Renal cortex interstitium (tissue), 11 donors: ENCODE measurements at regions not wholly inside any gene's neighbourhood (a gene's known extent, or its start where the extent isn't known, plus 50 kb on each side); places are given as distances from the start of the nearest gene placed in this dataset.
"Not testable (repeated sequence)": the region's sequence is repeated elsewhere in the genome, so short reads cannot be mapped to it uniquely, and the experiment has no call there.

ENCODE experiments used
- DNase-seq, 11 donors: peaks; one replicate each; pipeline ENCODE4 v3.0.0-alpha.2; 2013; ENCODE audit warnings: low read depth in 9 of 11, low spot score in 4 of 11; ENCODE audit errors: extremely low read depth in 1 of 11

GRCh38 chr5:115751176-115751575, 65.3 kb downstream of the CDO1 start:
- no peak for DNase-seq

GRCh38 chr5:115749016-115749415, 67.4 kb downstream of the CDO1 start:
- no peak for DNase-seq

GRCh38 chr5:115739245-115739644, 77.2 kb downstream of the CDO1 start:
- not testable (repeated sequence) for DNase-seq

DNA sequence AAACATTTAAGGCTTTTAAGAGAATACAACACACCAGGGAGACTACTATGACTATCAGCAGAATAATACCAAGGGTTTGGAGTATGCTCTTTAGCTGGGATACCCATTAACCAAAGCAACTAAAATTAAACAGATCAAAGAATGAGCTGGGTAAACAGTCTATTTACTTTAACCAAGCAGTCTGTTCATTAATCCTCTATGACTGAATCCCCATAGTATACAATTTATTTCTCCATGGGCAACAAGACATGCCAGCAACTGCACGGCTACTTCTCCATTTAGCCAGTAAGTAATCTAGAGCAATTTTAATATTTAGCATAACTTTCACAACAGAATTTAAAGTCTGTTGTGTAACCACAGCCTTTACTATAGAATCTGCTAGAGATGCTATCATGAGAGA, 77.6 kb downstream of the CDO1 start:
- DNase-seq = no peak

GRCh38 chr5:115737452-115737851, 79.0 kb downstream of the CDO1 start:
- no peak for DNase-seq

DNA sequence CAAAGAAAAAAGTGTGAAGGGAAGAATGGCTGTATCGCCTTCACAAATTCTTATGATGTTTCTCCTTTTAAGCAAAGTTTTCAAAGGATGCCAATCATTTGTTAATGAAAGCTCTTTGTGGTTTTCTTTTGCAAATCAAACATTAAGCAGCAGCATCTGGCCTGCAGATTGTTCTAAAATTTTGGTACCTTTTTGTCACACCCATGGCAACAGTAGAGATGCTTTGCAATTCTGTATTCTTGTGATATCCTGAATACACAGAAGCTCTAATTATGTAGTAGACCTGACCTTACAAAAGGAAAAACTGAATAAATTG, 79.8 kb downstream of the CDO1 start:
- no peak for DNase-seq

DNA sequence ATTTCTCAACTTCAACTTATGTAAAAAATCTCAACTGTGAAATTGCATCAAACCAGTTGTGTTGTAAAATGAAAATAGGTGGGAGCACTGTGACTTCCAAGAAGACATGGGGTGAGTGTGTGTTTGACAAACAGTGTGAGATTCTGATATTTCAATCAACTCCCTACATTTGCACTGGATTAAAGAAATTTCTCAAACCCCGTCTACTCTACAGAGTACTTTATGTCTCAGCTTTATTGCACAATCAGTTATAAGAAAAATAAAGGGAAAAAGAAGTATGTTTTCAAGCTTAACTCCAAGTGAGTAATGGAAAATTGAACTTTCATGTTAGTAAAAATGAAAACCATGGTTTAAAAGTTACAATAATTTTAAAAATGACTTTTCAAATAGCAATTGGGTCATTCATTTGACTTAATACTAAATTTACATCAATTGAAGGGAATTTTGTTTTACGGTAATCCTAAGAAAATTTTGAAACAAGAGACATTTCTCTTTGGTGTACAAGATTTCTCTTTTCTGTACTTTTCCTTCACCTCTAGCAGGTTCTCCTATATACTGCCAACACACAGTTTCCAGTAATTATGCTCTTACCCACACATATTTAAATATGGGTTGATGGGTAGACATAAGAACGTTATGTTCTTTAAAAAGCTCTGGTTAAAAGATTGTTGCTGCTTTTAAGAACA, 80.3 kb downstream of the CDO1 start:
- no peak for DNase-seq

- no peak for DNase-seq
Observed at GRCh38 chr5:115735108-115735998, 81.1 kb downstream of the CDO1 start.

GRCh38 chr5:115733607-115734006, 82.9 kb downstream of the CDO1 start:
- DNase-seq = no peak

DNA sequence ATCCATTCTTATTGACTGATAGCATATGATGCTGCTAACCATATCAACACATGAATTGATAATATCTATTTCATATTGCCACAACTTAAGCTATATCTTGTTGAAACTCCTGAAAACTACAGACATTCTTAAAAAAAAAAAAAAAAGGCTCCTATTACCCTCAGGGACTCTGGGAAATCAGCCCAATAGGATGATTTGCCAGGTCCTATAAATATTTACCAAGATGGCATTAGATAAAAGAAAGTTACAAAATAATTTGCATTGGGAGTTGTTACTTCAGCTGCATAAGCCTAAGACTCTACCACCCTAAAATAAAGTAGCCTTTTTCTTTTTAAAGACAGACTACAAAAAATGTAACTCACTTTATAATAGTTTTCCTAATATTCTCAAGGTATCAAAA, 84.4 kb downstream of the CDO1 start:
- no peak for DNase-seq

- DNase-seq = no peak
Observed at GRCh38 chr5:115725522-115725921, 90.9 kb downstream of the CDO1 start.

GRCh38 chr5:115723220-115723619, 93.2 kb downstream of the CDO1 start:
- peak in 2 of 11 donors; percentile 18 to 28 for DNase-seq

- no peak for DNase-seq
Observed at GRCh38 chr5:115720888-115721287, 95.1 kb upstream of the TMED7 start.

DNA sequence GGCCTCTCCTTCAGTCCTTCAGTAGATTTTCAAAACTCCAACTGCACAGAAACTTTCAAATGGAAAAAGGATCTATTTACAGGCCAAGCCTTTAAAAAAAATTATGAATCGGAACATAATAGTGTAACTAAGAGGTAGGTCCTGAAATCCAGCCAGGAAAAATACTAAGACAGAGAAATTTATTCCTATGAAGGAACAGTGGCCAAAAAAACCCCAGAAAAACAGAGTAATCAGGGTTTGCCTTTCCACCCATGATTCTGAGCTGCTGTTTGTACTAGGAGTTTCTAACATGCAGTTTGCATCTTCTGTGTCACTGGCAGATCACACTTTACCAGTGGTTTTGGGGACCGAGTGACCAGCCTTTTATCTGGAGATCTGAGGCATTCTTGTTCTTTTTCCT, 93.1 kb upstream of the TMED7 start:
- DNase-seq = peak in 1 of 11 donors; percentile 22

GRCh38 chr5:115713408-115713807, 87.6 kb upstream of the TMED7 start:
- no peak for DNase-seq

- DNase-seq = no peak
Observed at GRCh38 chr5:115709585-115709984, 83.7 kb upstream of the TMED7 start.

- DNase-seq = no peak
Observed at GRCh38 chr5:115708819-115709477, 83.1 kb upstream of the TMED7 start.

DNA sequence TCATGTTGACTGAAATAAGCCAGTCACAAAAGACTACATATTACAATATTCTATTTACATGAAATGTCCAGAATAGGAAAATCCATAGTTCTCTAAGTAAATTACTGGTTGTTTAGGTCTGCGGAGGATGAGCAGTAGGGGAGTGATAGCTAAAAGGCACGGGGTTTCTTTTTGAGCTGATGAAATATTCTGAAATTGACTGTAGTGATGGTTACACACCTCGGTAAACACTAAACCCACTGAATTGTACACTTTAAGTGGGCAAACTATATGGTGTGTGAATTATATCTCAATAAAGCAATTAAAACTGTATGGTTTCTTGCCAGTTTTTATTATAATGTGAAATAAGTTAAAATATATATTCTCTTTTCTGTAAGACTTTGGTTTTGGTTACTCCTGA, 77.7 kb upstream of the TMED7 start:
- DNase-seq = no peak

GRCh38 chr5:115702025-115702424, 76.2 kb upstream of the TMED7 start:
- no peak for DNase-seq

DNA sequence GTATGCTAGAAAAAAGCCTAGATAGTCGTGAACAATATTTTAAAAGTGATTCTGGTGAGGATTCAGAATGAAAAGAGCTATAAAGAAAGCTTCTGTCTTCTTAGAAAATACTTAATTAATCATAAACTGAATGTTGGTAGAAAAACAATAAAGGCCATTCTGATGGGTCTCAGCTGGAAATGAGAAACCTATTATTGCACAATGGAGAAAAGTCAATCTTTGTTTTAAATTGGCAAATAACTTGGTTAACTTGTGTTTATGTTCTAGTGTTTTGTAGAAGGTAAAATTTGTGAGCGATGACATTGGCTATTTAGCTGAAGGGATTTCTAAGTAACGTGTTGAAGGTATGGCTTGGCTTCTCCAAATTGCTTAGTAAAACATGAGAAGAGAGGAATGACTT, 74.1 kb upstream of the TMED7 start:
- no peak for DNase-seq
